Transverse colon (tissue), 4 donors: ENCODE measurements at regions not wholly inside any gene's neighbourhood (a gene's known extent, or its start where the extent isn't known, plus 50 kb on each side); places are given as distances from the start of the nearest gene placed in this dataset.

ENCODE experiments used
- EP300 ChIP-seq: sonication (generic); formaldehyde crosslinking; IDR thresholded peaks from one replicate; pipeline ENCODE4 v1.6.1; 2017; ENCODE audit warnings: antibody characterized with exemption, low read depth
- POLR2AphosphoS5 ChIP-seq, 3 donors: sonication (generic); formaldehyde crosslinking; IDR thresholded peaks; one replicate each; pipeline ENCODE4 v1.6.1; 2016; ENCODE audit warnings: antibody characterized with exemption in 3 of 3
- TF ChIP-seq, protein P1 (sequence below), 5 experiments: fragments of 200-600 bp in 3 of 5; fragments of 450-650 bp in 2 of 5; sonication (generic) in 3 of 5; IDR thresholded peaks; 1 replicate in 2 of 5; 2 replicates in 3 of 5; pipeline ENCODE4 v1.5.1; 2016 to 2017; ENCODE audit warnings: antibody characterized with exemption in 5 of 5, inconsistent platforms in 3 of 5, mild to moderate bottlenecking in 2 of 5, moderate library complexity in 1 of 5

DNA sequence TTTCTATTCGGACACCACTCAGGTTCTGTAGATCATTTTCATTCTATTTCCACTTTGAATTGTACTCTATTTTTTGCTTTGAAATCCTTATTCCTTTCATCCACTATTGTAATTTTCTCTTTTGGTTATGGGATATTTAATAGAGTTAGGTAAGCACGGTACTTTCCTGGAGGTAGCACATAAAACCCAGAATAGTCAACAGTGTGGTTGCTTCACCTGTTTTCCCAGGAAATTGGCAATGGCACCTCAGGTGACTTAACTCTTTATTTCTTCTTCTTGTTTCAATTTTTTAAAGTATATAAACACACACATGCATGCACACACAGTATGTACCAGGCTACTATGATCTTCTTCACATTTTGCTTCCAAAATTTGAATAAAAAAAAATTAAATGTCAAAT lies 682.0 kb upstream of the TMEFF2 start:
- TF ChIP-seq, protein P1, sequence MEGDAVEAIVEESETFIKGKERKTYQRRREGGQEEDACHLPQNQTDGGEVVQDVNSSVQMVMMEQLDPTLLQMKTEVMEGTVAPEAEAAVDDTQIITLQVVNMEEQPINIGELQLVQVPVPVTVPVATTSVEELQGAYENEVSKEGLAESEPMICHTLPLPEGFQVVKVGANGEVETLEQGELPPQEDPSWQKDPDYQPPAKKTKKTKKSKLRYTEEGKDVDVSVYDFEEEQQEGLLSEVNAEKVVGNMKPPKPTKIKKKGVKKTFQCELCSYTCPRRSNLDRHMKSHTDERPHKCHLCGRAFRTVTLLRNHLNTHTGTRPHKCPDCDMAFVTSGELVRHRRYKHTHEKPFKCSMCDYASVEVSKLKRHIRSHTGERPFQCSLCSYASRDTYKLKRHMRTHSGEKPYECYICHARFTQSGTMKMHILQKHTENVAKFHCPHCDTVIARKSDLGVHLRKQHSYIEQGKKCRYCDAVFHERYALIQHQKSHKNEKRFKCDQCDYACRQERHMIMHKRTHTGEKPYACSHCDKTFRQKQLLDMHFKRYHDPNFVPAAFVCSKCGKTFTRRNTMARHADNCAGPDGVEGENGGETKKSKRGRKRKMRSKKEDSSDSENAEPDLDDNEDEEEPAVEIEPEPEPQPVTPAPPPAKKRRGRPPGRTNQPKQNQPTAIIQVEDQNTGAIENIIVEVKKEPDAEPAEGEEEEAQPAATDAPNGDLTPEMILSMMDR (IDR thresholded peaks at IDR 0.05) = no peak
- TF ChIP-seq POLR2AphosphoS5 (IDR thresholded peaks at IDR 0.05) (no peak), EP300 (no peak)
